ENCODE measurements at regions not wholly inside any gene's neighbourhood (a gene's known extent, or its start where the extent isn't known, plus 50 kb on each side); places are given as distances from the start of the nearest gene placed in this dataset.
"Not testable (repeated sequence)": the region's sequence is repeated elsewhere in the genome, so short reads cannot be mapped to it uniquely, and the experiment has no call there.

GRCh38 chr1:181179279-181179986 lies 90.9 kb downstream of the IER5 start:
- no peak for TF ChIP-seq CTCF (IDR thresholded peaks at IDR 0.05; ENCODE audit: low read depth, low read length, missing control alignments)
- no peak for DNase-seq (ENCODE audit: low read depth)
- H3K4me3 ChIP-seq (ENCODE audit: low read depth, low read length): no peak overlapping the region
- in situ Hi-C loops (cut with HindIII; ENCODE audit: low sequenced_read_pairs): no loop called here

GRCh38 chr1:181179987-181180365 lies 91.5 kb downstream of the IER5 start:
- DNase-seq (ENCODE audit: low read depth): no peak
- H3K4me3 ChIP-seq (ENCODE audit: low read depth, low read length): no peak overlapping the region
- TF ChIP-seq CTCF (IDR thresholded peaks at IDR 0.05; ENCODE audit: low read depth, low read length, missing control alignments): no peak
- in situ Hi-C loops (cut with HindIII; ENCODE audit: low sequenced_read_pairs): no loop called here

GRCh38 chr1:181180407-181181031 lies 92.0 kb downstream of the IER5 start:
- in situ Hi-C loops (cut with HindIII; ENCODE audit: low sequenced_read_pairs): no loop called here
- no peak overlapping the region for H3K4me3 ChIP-seq (ENCODE audit: low read depth, low read length)
- TF ChIP-seq CTCF (IDR thresholded peaks at IDR 0.05; ENCODE audit: low read depth, low read length, missing control alignments): no peak
- DNase-seq (ENCODE audit: low read depth): no peak

- TF ChIP-seq CTCF (IDR thresholded peaks at IDR 0.05; ENCODE audit: low read depth, low read length, missing control alignments): no peak
- in situ Hi-C loops (cut with HindIII; ENCODE audit: low sequenced_read_pairs): no loop called here
- DNase-seq (ENCODE audit: low read depth): no peak
These were observed 93.5 kb downstream of the IER5 start for GRCh38 chr1:181181792-181182585.

GRCh38 chr1:181184621-181185020 lies 96.1 kb downstream of the IER5 start:
- no peak for DNase-seq (ENCODE audit: low read depth)
- H3K4me3 ChIP-seq (ENCODE audit: low read depth, low read length): no peak overlapping the region
- in situ Hi-C loops (cut with HindIII; ENCODE audit: low sequenced_read_pairs): no loop called here
- TF ChIP-seq CTCF (IDR thresholded peaks at IDR 0.05; ENCODE audit: low read depth, low read length, missing control alignments): no peak

More at GRCh38 chr1:181181792-181182585, 93.5 kb downstream of the IER5 start:
- H3K4me3 ChIP-seq (ENCODE audit: low read depth, low read length): no peak overlapping the region

GRCh38 chr1:181185461-181185860 lies 97.0 kb downstream of the IER5 start:
- no peak for DNase-seq (ENCODE audit: low read depth)
- no peak for TF ChIP-seq CTCF (IDR thresholded peaks at IDR 0.05; ENCODE audit: low read depth, low read length, missing control alignments)
- no peak overlapping the region for H3K4me3 ChIP-seq (ENCODE audit: low read depth, low read length)
- in situ Hi-C loops (cut with HindIII; ENCODE audit: low sequenced_read_pairs): no loop called here

- DNase-seq (ENCODE audit: low read depth); in situ Hi-C loops (cut with HindIII; ENCODE audit: low sequenced_read_pairs); H3K4me3 ChIP-seq (ENCODE audit: low read depth, low read length): not testable (repeated sequence)
These were observed 97.6 kb downstream of the IER5 start for GRCh38 chr1:181186133-181186532.
